ENCODE measurements at regions not wholly inside any gene's neighbourhood (a gene's known extent, or its start where the extent isn't known, plus 50 kb on each side); places are given as distances from the start of the nearest gene placed in this dataset.

- H3K9me3 ChIP-seq (ENCODE audit: severe bottlenecking), result no peaks in the 10 kb centered on the region
- H3K36me3 ChIP-seq, result no peaks in the 10 kb centered on the region
- TF ChIP-seq CTCF (IDR thresholded peaks at IDR 0.05; ENCODE audit: low read depth, low read length), result no peak
- no peak for DNase-seq
- peaks cover 62% of the 10 kb centered on the region for H3K27me3 ChIP-seq (ENCODE audit: insufficient read depth, low read depth, severe bottlenecking)
- no peak overlapping the region for H3K4me3 ChIP-seq (ENCODE audit: low read depth, low read length)
- H3K27ac ChIP-seq, result no peak overlapping the region
These were observed 306.7 kb upstream of the POU3F3 start for GRCh38 chr2:104547221-104547620.

GRCh38 chr2:104561251-104561650 lies 292.7 kb upstream of the POU3F3 start:
- no peak overlapping the region for H3K4me3 ChIP-seq (ENCODE audit: low read depth, low read length)
- DNase-seq, result no peak
- H3K27ac ChIP-seq, result no peak overlapping the region
- H3K9me3 ChIP-seq (ENCODE audit: severe bottlenecking), result no peaks in the 10 kb centered on the region
- peaks cover 71% of the 10 kb centered on the region for H3K27me3 ChIP-seq (ENCODE audit: insufficient read depth, low read depth, severe bottlenecking)
- TF ChIP-seq CTCF (IDR thresholded peaks at IDR 0.05; ENCODE audit: low read depth, low read length), result no peak
- H3K36me3 ChIP-seq, result no peaks in the 10 kb centered on the region

- Histone ChIP-seq H3K36me3 (no peaks in the 10 kb centered on the region), H3K27me3 (ENCODE audit: insufficient read depth, low read depth, severe bottlenecking) (peaks cover 69% of the 10 kb centered on the region), H3K27ac (no peak overlapping the region), H3K9me3 (ENCODE audit: severe bottlenecking) (no peaks in the 10 kb centered on the region), H3K4me3 (ENCODE audit: low read depth, low read length) (no peak overlapping the region)
- no peak for TF ChIP-seq CTCF (IDR thresholded peaks at IDR 0.05; ENCODE audit: low read depth, low read length)
- DNase-seq, result no peak
These were observed 291.4 kb upstream of the POU3F3 start for GRCh38 chr2:104562537-104562936.

- H3K27ac ChIP-seq, result no peak overlapping the region
- H3K27me3 ChIP-seq (ENCODE audit: insufficient read depth, low read depth, severe bottlenecking), result peaks cover 63% of the 10 kb centered on the region
- no peaks in the 10 kb centered on the region for H3K9me3 ChIP-seq (ENCODE audit: severe bottlenecking)
- DNase-seq, result no peak
- TF ChIP-seq CTCF (IDR thresholded peaks at IDR 0.05; ENCODE audit: low read depth, low read length), result no peak
- H3K36me3 ChIP-seq, result no peaks in the 10 kb centered on the region
- no peak overlapping the region for H3K4me3 ChIP-seq (ENCODE audit: low read depth, low read length)
These were observed 290.4 kb upstream of the POU3F3 start for GRCh38 chr2:104563398-104563996.

GRCh38 chr2:104568247-104568646 lies 285.7 kb upstream of the POU3F3 start:
- Histone ChIP-seq H3K36me3 (no peaks in the 10 kb centered on the region), H3K27ac (no peak overlapping the region), H3K4me3 (ENCODE audit: low read depth, low read length) (no peak overlapping the region), H3K9me3 (ENCODE audit: severe bottlenecking) (no peaks in the 10 kb centered on the region), H3K27me3 (ENCODE audit: insufficient read depth, low read depth, severe bottlenecking) (peaks cover 40% of the 10 kb centered on the region)
- no peak for DNase-seq
- TF ChIP-seq CTCF (IDR thresholded peaks at IDR 0.05; ENCODE audit: low read depth, low read length), result no peak

GRCh38 chr2:104570259-104570658 lies 283.7 kb upstream of the POU3F3 start:
- H3K4me3 ChIP-seq (ENCODE audit: low read depth, low read length), result no peak overlapping the region
- H3K27me3 ChIP-seq (ENCODE audit: insufficient read depth, low read depth, severe bottlenecking), result peaks cover 35% of the 10 kb centered on the region
- no peak for TF ChIP-seq CTCF (IDR thresholded peaks at IDR 0.05; ENCODE audit: low read depth, low read length)
- H3K9me3 ChIP-seq (ENCODE audit: severe bottlenecking), result no peaks in the 10 kb centered on the region
- no peak overlapping the region for H3K27ac ChIP-seq
- no peak for DNase-seq
- no peaks in the 10 kb centered on the region for H3K36me3 ChIP-seq
